Lower leg skin (tissue), 4 donors: ENCODE measurements at regions not wholly inside any gene's neighbourhood (a gene's known extent, or its start where the extent isn't known, plus 50 kb on each side); places are given as distances from the start of the nearest gene placed in this dataset.
"Not testable (repeated sequence)": the region's sequence is repeated elsewhere in the genome, so short reads cannot be mapped to it uniquely, and the experiment has no call there.

Source experiments
- DNase-seq, 2 donors: peaks; one replicate each; pipeline ENCODE4 v3.0.0-alpha.2; 2019; ENCODE audit warnings: low spot score in 2 of 2
- H3K4me3 ChIP-seq: fragments of 200-600 bp; sonication (generic); 2 replicates; pipeline ENCODE4 v1.5.1; 2017; ENCODE audit warnings: mild to moderate bottlenecking, low read depth; ENCODE audit not compliant: poor library complexity, severe bottlenecking
- CTCF ChIP-seq, 3 donors: fragments of 450-650 bp; IDR thresholded peaks; one replicate each; pipeline ENCODE4 v1.5.1; 2016; ENCODE audit warnings: antibody characterized with exemption in 3 of 3, mild to moderate bottlenecking in 3 of 3, moderate library complexity in 2 of 3
- POLR2A ChIP-seq, 2 donors: fragments of 450-650 bp; IDR thresholded peaks; one replicate each; pipeline ENCODE4 v1.6.1; 2016 to 2017; ENCODE audit warnings: antibody characterized with exemption in 2 of 2, mild to moderate bottlenecking in 1 of 2, moderate library complexity in 1 of 2
- WGBS, 2 donors: methylation state at CpG; one replicate each; pipeline ENCODE4 v1.1.5; 2018; 5-methylcytosine and 5-hydroxymethylcytosine counted together
- intact Hi-C: fragments of 100-400 bp; cut with DNase I; formaldehyde crosslinking; loops from one replicate; pipeline ENCODE4 v1.15.0; 2023; ENCODE audit warnings: low total_unique reads

- intact Hi-C loops, result no loop called here
- WGBS, 2 donors, result 80 to 86% methylated on average over 13 of the region's 13 CpGs
- peak; percentile 18 to 81 for DNase-seq
- no peak overlapping the region for H3K4me3 ChIP-seq
- TF ChIP-seq POLR2A (IDR thresholded peaks at IDR 0.05) (no peak), CTCF (IDR thresholded peaks at IDR 0.05) (no peak)
Measured at GRCh38 chr15:22262613-22263020, 182.3 kb downstream of the OR4M2 start.

DNA sequence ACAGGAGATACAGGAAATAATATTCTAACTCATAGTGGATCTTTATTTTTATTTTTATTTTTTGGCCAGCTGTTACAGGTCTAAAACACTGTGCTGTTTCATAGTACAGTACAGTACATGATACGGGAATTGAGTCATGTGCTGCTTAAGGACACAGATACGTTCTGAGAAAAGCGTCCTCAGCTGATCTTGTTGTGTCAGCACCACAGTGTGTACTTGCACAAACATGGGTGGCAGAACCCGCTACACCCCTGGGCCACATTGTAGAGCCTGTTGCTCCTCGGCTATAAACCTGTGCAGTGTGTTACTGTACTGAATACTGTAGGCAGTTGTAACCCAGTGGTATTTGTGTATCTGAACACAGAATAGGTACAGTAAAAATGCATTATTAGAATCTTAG, 183.4 kb downstream of the OR4M2 start:
- intact Hi-C loops, result no loop called here
- no peak for TF ChIP-seq POLR2A (IDR thresholded peaks at IDR 0.05)
- no peak for TF ChIP-seq CTCF (IDR thresholded peaks at IDR 0.05)
- peak in 1 of 2 donors; percentile 78 for DNase-seq
- no peak overlapping the region for H3K4me3 ChIP-seq
- 69 to 82% methylated on average over 5 of the region's 5 CpGs for WGBS, 2 donors

GRCh38 chr15:22264272-22264671, 183.9 kb downstream of the OR4M2 start:
- intact Hi-C loops, H3K4me3 ChIP-seq, DNase-seq: not testable (repeated sequence)
- 75 to 78% methylated on average over 3 of the region's 3 CpGs for WGBS, 2 donors

- no peak overlapping the region for H3K4me3 ChIP-seq
- intact Hi-C loops, result no loop called here
- WGBS, 2 donors, result 71 to 76% methylated on average over 19 of the region's 19 CpGs
- peak in 1 of 2 donors; percentile 54 for DNase-seq
- TF ChIP-seq CTCF (IDR thresholded peaks at IDR 0.05), result no peak
- TF ChIP-seq POLR2A (IDR thresholded peaks at IDR 0.05), result no peak
Measured at GRCh38 chr15:22265056-22265945, 185.0 kb downstream of the OR4M2 start.

GRCh38 chr15:22265970-22266369, 185.6 kb downstream of the OR4M2 start:
- no peak overlapping the region for H3K4me3 ChIP-seq
- 40 to 47% methylated on average over 2 of the region's 2 CpGs for WGBS, 2 donors
- TF ChIP-seq CTCF (IDR thresholded peaks at IDR 0.05) (no peak), POLR2A (IDR thresholded peaks at IDR 0.05) (no peak)
- peak in 1 of 2 donors; percentile 43 for DNase-seq
- intact Hi-C loops, result no loop called here

DNA sequence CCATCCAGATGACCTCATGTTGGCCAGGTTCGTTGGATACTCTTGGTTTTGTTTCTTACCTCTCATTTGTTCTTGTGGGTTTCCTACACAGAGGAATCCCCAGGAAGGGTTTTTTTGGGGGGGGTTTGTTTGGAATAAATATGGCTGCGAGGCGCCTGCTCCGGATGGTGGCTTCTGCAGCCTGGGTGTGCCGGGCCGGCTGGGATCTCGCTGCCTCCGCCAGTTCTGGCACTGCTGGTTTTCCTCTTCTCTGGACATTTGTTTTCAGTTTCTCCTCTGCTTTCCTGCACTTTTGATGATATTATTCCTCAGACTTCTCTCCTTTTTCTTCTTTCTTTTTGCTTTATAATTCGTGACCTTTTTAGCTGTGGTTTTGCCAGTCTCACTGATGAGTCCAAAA, 187.4 kb downstream of the OR4M2 start:
- no peak for TF ChIP-seq POLR2A (IDR thresholded peaks at IDR 0.05)
- TF ChIP-seq CTCF (IDR thresholded peaks at IDR 0.05), result no peak

DNA sequence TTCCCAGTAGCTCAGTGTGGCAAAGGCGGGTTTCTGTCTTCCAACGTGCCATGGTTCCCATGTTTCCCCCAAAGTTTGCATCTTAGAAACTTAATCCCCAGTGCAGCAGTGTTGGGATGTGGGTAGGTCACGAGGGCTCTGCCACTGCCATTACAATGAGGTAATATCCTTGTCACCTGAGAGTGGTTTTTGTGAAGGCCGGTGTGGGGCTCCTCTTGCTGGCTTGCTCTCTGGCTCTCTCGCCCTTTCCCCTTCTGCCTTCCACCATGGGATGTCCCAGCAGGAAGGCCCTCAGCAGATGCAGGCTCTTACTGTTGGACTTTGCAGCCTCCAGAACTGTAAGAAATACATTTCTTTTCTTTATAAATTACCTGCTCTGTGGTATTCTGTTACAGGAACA, 187.9 kb downstream of the OR4M2 start:
- H3K4me3 ChIP-seq, intact Hi-C loops: not testable (repeated sequence)
- WGBS, 2 donors, result 80 to 90% methylated on average over 5 of the region's 5 CpGs
- DNase-seq, result peak in 1 of 2 donors; percentile 80

More for the DNA sequence above, 187.4 kb downstream of the OR4M2 start:
- no peak overlapping the region for H3K4me3 ChIP-seq
- DNase-seq, result peak in 1 of 2 donors; percentile 23
- 85% methylated on average over 9 of the region's 9 CpGs for WGBS, 2 donors
- intact Hi-C loops, result no loop called here

DNA sequence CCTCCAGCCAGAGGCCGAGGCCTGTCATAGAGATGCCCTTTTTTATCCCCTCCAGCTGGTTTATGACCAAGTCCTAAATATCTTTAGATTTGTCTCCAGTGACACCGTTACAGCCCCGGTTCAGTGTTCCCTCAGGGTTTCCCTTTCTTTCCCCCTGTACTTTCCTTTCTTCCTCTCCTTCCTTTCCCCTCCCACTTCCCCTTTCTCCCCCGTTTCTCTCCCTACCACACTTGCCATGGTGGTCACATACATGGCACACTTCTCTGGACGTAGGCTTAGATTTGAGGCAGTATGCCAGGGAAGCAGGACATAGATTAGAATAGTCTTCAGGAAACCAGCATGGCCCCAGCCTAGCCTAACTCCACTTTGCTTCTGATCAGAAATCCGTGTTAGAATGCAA, 188.3 kb downstream of the OR4M2 start:
- H3K4me3 ChIP-seq, intact Hi-C loops: not testable (repeated sequence)
- peak in 1 of 2 donors; percentile 14 for DNase-seq
- 62 to 67% methylated on average over 6 of the region's 6 CpGs for WGBS, 2 donors

- DNase-seq, H3K4me3 ChIP-seq, intact Hi-C loops: not testable (repeated sequence)
- WGBS, 2 donors, result 82 to 91% methylated on average over 27 to 29 of the region's 29 CpGs
Measured at GRCh38 chr15:22272286-22273160, 186.2 kb upstream of the GOLGA6L22 start.
